MM.1S (cell line): ENCODE measurements at regions not wholly inside any gene's neighbourhood (a gene's known extent, or its start where the extent isn't known, plus 50 kb on each side); places are given as distances from the start of the nearest gene placed in this dataset.

Experiments used
- DNase-seq: peaks from one replicate; pipeline ENCODE4 v3.0.0-alpha.2; 2015
- H2AFZ ChIP-seq: fragments of 300-600 bp; sonication (generic); 2 replicates; pipeline ENCODE4 v1.6.0; 2016; ENCODE audit warnings: antibody characterized with exemption, low read length
- H3F3A ChIP-seq: fragments of 300-600 bp; sonication (generic); 2 replicates; pipeline ENCODE4 v1.6.1; 2016; ENCODE audit warnings: mild to moderate bottlenecking, antibody characterized with exemption, low read length, moderate library complexity, mixed read lengths; ENCODE audit not compliant: insufficient read depth
- H3K27ac ChIP-seq: fragments of 300-600 bp; sonication (generic); 2 replicates; pipeline ENCODE4 v1.5.1; 2016; ENCODE audit warnings: mild to moderate bottlenecking, low read length
- H3K27me3 ChIP-seq: fragments of 300-600 bp; sonication (generic); replicated peaks from 2 replicates; pipeline ENCODE4 v1.6.0; 2016; ENCODE audit warnings: low read length; ENCODE audit not compliant: insufficient read depth
- H3K36me3 ChIP-seq: fragments of 300-600 bp; sonication (generic); replicated peaks from 2 replicates; pipeline ENCODE4 v1.6.1; 2016; ENCODE audit warnings: mild to moderate bottlenecking, low read length, mixed read lengths; ENCODE audit not compliant: insufficient read depth
- H3K4me1 ChIP-seq: fragments of 300-600 bp; sonication (generic); 2 replicates; pipeline ENCODE4 v1.6.1; 2016; ENCODE audit warnings: low read length, mixed read lengths
- H3K4me2 ChIP-seq: fragments of 300-600 bp; sonication (generic); 2 replicates; pipeline ENCODE4 v1.6.0; 2016; ENCODE audit warnings: low read depth, low read length
- H3K4me3 ChIP-seq: fragments of 300-600 bp; sonication (generic); 2 replicates; pipeline ENCODE4 v1.5.1; 2016; ENCODE audit warnings: low read length, mixed read lengths
- H3K79me2 ChIP-seq: fragments of 300-600 bp; sonication (generic); 2 replicates; pipeline ENCODE4 v1.6.1; 2016; ENCODE audit warnings: mixed run types, low read length, mixed read lengths
- H3K9ac ChIP-seq: fragments of 300-600 bp; sonication (generic); 2 replicates; pipeline ENCODE4 v1.6.1; 2016; ENCODE audit warnings: low read length, mixed read lengths
- H3K9me2 ChIP-seq: fragments of 300-600 bp; sonication (generic); replicated peaks from 2 replicates; pipeline ENCODE4 v1.6.1; 2016; ENCODE audit warnings: mild to moderate bottlenecking, low read length, mixed read lengths; ENCODE audit not compliant: insufficient read depth
- H3K9me3 ChIP-seq: fragments of 300-600 bp; sonication (generic); replicated peaks from 2 replicates; pipeline ENCODE4 v1.6.1; 2016; ENCODE audit warnings: mild to moderate bottlenecking, low read length, mixed read lengths; ENCODE audit not compliant: insufficient read depth
- H4K20me1 ChIP-seq: fragments of 300-600 bp; sonication (generic); 2 replicates; pipeline ENCODE4 v1.6.1; 2016; ENCODE audit warnings: mild to moderate bottlenecking, low read length, moderate library complexity, mixed read lengths; ENCODE audit not compliant: insufficient read depth
- CTCF ChIP-seq: fragments of 300-600 bp; sonication (generic); IDR thresholded peaks from 2 replicates; pipeline ENCODE4 v1.5.1; 2016; ENCODE audit warnings: antibody characterized with exemption, low read length, mixed read lengths
- EZH2 ChIP-seq: fragments of 300-600 bp; sonication (generic); optimal IDR thresholded peaks from 2 replicates; pipeline ENCODE3; 2017; ENCODE audit warnings: low read depth, mild to moderate bottlenecking, antibody characterized with exemption, low read length, mixed read lengths
- EZH2phosphoT487 ChIP-seq: fragments of 300-600 bp; sonication (generic); IDR thresholded peaks from 2 replicates; pipeline ENCODE4 v1.6.1; 2018; ENCODE audit warnings: antibody characterized with exemption, low read length

GRCh38 chr4:56731857-56732256, 50.8 kb upstream of the HOPX start:
- Histone ChIP-seq H3K4me2 (no peak overlapping the region), H2AFZ (no peak overlapping the region), H3K9me3 (no peaks in the 10 kb centered on the region), H3K27ac (no peak overlapping the region), H3K79me2 (no peaks in the 10 kb centered on the region), H3K36me3 (no peaks in the 10 kb centered on the region), H3K4me3 (no peak overlapping the region), H3F3A (no peaks in the 10 kb centered on the region), H3K9ac (no peak overlapping the region), H3K4me1 (no peaks in the 10 kb centered on the region), H3K27me3 (no peaks in the 10 kb centered on the region), H4K20me1 (no peaks in the 10 kb centered on the region), H3K9me2 (no peaks in the 10 kb centered on the region)
- TF ChIP-seq CTCF (no peak), EZH2 (no peak), EZH2phosphoT487 (no peak)
- DNase-seq, result no peak
